Neural cell (in vitro differentiated cells): ENCODE measurements at regions not wholly inside any gene's neighbourhood (a gene's known extent, or its start where the extent isn't known, plus 50 kb on each side); places are given as distances from the start of the nearest gene placed in this dataset.

Experiments
- H2AFZ ChIP-seq: fragments of 200-600, 300-800 bp; sonication (generic), shearing (Covaris generic); 2 replicates; pipeline ENCODE4 v1.6.0; 2014; ENCODE audit warnings: low read depth, mild to moderate bottlenecking, antibody characterized with exemption, low read length, moderate library complexity
- H3F3A ChIP-seq: fragments of 200-600 bp; shearing (Covaris generic); 2 replicates; pipeline ENCODE4 v1.6.1; 2016; ENCODE audit warnings: mild to moderate bottlenecking, moderate library complexity, mixed read lengths, antibody characterized with exemption, low read length; ENCODE audit not compliant: insufficient read depth, poor library complexity, severe bottlenecking
- H3K27ac ChIP-seq: fragments of 200-600, 300-800 bp; sonication (generic), shearing (Covaris generic); 2 replicates; pipeline ENCODE4 v1.5.1; 2014; ENCODE audit warnings: mild to moderate bottlenecking, low read length, moderate library complexity
- H3K27me3 ChIP-seq: fragments of 300-800, 200-600 bp; sonication (generic), shearing (Covaris generic); 2 replicates; pipeline ENCODE4 v1.6.0; 2014; ENCODE audit warnings: mild to moderate bottlenecking, low read depth, low read length, moderate library complexity; ENCODE audit not compliant: insufficient read depth
- H3K36me3 ChIP-seq: fragments of 300-800, 200-600 bp; sonication (generic), shearing (Covaris generic); 2 replicates; pipeline ENCODE4 v1.5.1; 2014; ENCODE audit warnings: mild to moderate bottlenecking, antibody characterized with exemption, low read length, moderate library complexity; ENCODE audit not compliant: insufficient read depth
- H3K4me2 ChIP-seq: fragments of 300-800, 200-600 bp; sonication (generic), shearing (Covaris generic); 2 replicates; pipeline ENCODE4 v1.6.0; 2014; ENCODE audit warnings: mild to moderate bottlenecking, low read length
- H3K4me3 ChIP-seq: fragments of 300-800, 200-600 bp; sonication (generic), shearing (Covaris generic); 2 replicates; pipeline ENCODE4 v1.5.1; 2014; ENCODE audit warnings: mild to moderate bottlenecking, low read length, moderate library complexity
- H3K79me2 ChIP-seq: fragments of 200-600 bp; shearing (Covaris generic); replicated peaks from 2 replicates; pipeline ENCODE4 v1.6.0; 2014; ENCODE audit warnings: mild to moderate bottlenecking, low read length, moderate library complexity; ENCODE audit not compliant: insufficient read depth
- H3K9ac ChIP-seq: fragments of 300-800, 200-600 bp; sonication (generic), shearing (Covaris generic); 2 replicates; pipeline ENCODE4 v1.6.1; 2016; ENCODE audit warnings: mild to moderate bottlenecking, low read length, mixed read lengths
- H3K9me2 ChIP-seq: fragments of 200-600 bp; shearing (Covaris generic); 2 replicates; pipeline ENCODE4 v1.6.1; 2016; ENCODE audit warnings: mild to moderate bottlenecking, low read length, mixed read lengths; ENCODE audit not compliant: insufficient read depth
- H3K9me3 ChIP-seq: fragments of 200-600, 300-800 bp; sonication (generic), shearing (Covaris generic); 2 replicates; pipeline ENCODE4 v1.6.1; 2016; ENCODE audit warnings: mild to moderate bottlenecking, mixed run types, low read length, moderate library complexity, mixed read lengths
- H4K20me1 ChIP-seq: fragments of 200-600 bp; shearing (Covaris generic); 2 replicates; pipeline ENCODE4 v1.6.1; 2016; ENCODE audit warnings: mild to moderate bottlenecking, mixed run types; ENCODE audit not compliant: insufficient read depth
- EP300 ChIP-seq: fragments of 450-650 bp; conservative IDR thresholded peaks from 2 replicates; pipeline ENCODE4 v1.6.1; 2014; ENCODE audit warnings: antibody characterized with exemption, mild to moderate bottlenecking, moderate library complexity; ENCODE audit not compliant: poor library complexity, severe bottlenecking
- EZH2 ChIP-seq: fragments of 200-600, 300-800 bp; shearing (Covaris generic), sonication (generic); IDR thresholded peaks from 2 replicates; pipeline ENCODE4 v1.6.1; 2014; ENCODE audit warnings: antibody characterized with exemption, low read length, borderline replicate concordance, mild to moderate bottlenecking; ENCODE audit not compliant: insufficient read depth, poor library complexity, severe bottlenecking
- MXI1 ChIP-seq: fragments of 450-650 bp; conservative IDR thresholded peaks from 2 replicates; pipeline ENCODE4 v1.6.1; 2014; ENCODE audit warnings: antibody characterized with exemption, mild to moderate bottlenecking; ENCODE audit not compliant: poor library complexity, severe bottlenecking
- POLR2AphosphoS5 ChIP-seq: IDR thresholded peaks from 2 replicates; pipeline ENCODE4 v1.6.1; 2012
- RAD21 ChIP-seq: fragments of 450-650 bp; conservative IDR thresholded peaks from 2 replicates; pipeline ENCODE4 v1.6.1; 2014; ENCODE audit warnings: antibody characterized with exemption, mild to moderate bottlenecking, moderate library complexity
- SMC3 ChIP-seq: fragments of 450-650 bp; conservative IDR thresholded peaks from 2 replicates; pipeline ENCODE4 v1.6.1; 2014; ENCODE audit warnings: antibody characterized with exemption, mild to moderate bottlenecking, moderate library complexity; ENCODE audit not compliant: poor library complexity
- TAF1 ChIP-seq: IDR thresholded peaks from 2 replicates; pipeline ENCODE4 v1.6.1; 2012; ENCODE audit warnings: low read depth
- TF ChIP-seq, protein P1 (sequence below): IDR thresholded peaks from 2 replicates; pipeline ENCODE4 v1.6.1; 2012; ENCODE audit warnings: borderline replicate concordance
- TF ChIP-seq, protein P2 (sequence below): fragments of 450-650 bp; IDR thresholded peaks from 2 replicates; pipeline ENCODE4 v1.5.1; 2014; ENCODE audit warnings: antibody characterized with exemption, mild to moderate bottlenecking, moderate library complexity; ENCODE audit not compliant: poor library complexity, severe bottlenecking

DNA sequence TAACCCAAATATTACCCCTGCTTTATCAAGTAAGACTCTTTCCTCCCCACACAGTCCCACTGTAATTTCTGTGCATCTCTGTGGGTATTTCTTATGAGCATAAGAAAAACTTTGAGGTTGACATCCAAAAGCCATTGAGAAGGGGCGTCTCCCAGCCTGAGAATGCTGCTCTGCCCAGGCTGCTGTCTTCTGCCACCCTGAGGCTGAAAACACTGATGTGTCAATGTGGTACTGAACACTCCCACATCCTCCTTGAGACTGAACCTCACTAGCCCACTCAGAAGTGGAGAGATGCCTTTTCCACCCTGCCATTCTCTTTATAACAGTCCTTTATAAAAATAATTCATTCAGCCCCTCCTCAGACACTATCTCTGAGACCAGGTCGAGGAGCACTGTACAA lies 120.8 kb downstream of the SMIM20 start:
- Histone ChIP-seq H3F3A (no peaks in the 10 kb centered on the region), H3K27me3 (no peaks in the 10 kb centered on the region), H2AFZ (no peak overlapping the region), H3K36me3 (no peaks in the 10 kb centered on the region), H3K27ac (no peak overlapping the region), H3K9me2 (no peaks in the 10 kb centered on the region), H3K79me2 (no peaks in the 10 kb centered on the region), H3K9me3 (no peaks in the 10 kb centered on the region), H3K4me3 (no peak overlapping the region), H4K20me1 (no peaks in the 10 kb centered on the region), H3K9ac (no peak overlapping the region), H3K4me2 (no peak overlapping the region)
- TF ChIP-seq TAF1 = no peak
- TF ChIP-seq, protein P1, sequence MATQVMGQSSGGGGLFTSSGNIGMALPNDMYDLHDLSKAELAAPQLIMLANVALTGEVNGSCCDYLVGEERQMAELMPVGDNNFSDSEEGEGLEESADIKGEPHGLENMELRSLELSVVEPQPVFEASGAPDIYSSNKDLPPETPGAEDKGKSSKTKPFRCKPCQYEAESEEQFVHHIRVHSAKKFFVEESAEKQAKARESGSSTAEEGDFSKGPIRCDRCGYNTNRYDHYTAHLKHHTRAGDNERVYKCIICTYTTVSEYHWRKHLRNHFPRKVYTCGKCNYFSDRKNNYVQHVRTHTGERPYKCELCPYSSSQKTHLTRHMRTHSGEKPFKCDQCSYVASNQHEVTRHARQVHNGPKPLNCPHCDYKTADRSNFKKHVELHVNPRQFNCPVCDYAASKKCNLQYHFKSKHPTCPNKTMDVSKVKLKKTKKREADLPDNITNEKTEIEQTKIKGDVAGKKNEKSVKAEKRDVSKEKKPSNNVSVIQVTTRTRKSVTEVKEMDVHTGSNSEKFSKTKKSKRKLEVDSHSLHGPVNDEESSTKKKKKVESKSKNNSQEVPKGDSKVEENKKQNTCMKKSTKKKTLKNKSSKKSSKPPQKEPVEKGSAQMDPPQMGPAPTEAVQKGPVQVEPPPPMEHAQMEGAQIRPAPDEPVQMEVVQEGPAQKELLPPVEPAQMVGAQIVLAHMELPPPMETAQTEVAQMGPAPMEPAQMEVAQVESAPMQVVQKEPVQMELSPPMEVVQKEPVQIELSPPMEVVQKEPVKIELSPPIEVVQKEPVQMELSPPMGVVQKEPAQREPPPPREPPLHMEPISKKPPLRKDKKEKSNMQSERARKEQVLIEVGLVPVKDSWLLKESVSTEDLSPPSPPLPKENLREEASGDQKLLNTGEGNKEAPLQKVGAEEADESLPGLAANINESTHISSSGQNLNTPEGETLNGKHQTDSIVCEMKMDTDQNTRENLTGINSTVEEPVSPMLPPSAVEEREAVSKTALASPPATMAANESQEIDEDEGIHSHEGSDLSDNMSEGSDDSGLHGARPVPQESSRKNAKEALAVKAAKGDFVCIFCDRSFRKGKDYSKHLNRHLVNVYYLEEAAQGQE = no peak
- TF ChIP-seq SMC3 = no peak
- TF ChIP-seq RAD21 = no peak
- TF ChIP-seq, protein P2, sequence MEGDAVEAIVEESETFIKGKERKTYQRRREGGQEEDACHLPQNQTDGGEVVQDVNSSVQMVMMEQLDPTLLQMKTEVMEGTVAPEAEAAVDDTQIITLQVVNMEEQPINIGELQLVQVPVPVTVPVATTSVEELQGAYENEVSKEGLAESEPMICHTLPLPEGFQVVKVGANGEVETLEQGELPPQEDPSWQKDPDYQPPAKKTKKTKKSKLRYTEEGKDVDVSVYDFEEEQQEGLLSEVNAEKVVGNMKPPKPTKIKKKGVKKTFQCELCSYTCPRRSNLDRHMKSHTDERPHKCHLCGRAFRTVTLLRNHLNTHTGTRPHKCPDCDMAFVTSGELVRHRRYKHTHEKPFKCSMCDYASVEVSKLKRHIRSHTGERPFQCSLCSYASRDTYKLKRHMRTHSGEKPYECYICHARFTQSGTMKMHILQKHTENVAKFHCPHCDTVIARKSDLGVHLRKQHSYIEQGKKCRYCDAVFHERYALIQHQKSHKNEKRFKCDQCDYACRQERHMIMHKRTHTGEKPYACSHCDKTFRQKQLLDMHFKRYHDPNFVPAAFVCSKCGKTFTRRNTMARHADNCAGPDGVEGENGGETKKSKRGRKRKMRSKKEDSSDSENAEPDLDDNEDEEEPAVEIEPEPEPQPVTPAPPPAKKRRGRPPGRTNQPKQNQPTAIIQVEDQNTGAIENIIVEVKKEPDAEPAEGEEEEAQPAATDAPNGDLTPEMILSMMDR = no peak
- TF ChIP-seq EZH2 = no peak
- no peak for TF ChIP-seq POLR2AphosphoS5
- TF ChIP-seq EP300 = no peak

DNA sequence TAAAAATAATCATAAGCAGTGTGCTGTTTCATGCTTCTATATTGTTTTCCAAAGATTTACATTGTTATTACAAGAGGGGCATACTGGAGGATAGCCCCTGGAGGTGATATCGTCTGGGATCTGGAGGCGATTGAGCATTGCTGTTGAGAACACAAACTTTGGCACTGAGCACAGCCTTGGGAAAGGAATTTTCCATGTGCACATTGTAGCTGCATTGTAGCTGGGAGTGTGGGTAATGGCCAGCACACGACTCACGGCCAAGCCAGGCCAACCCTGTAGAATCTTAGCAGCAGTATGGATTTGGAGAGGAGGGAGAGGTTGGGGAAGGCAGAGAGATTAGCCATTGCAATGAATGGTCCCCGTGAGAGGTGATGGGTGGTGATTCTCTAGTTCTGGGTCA lies 121.9 kb downstream of the SMIM20 start:
- Histone ChIP-seq H3K27me3 (no peaks in the 10 kb centered on the region), H3K9me3 (no peaks in the 10 kb centered on the region), H3K9ac (no peak overlapping the region), H3F3A (no peaks in the 10 kb centered on the region), H3K79me2 (no peaks in the 10 kb centered on the region), H3K27ac (no peak overlapping the region), H3K4me3 (no peak overlapping the region), H4K20me1 (no peaks in the 10 kb centered on the region), H2AFZ (no peak overlapping the region), H3K4me2 (no peak overlapping the region), H3K9me2 (no peaks in the 10 kb centered on the region), H3K36me3 (no peaks in the 10 kb centered on the region)
- TF ChIP-seq TAF1 (no peak), EZH2 (no peak), POLR2AphosphoS5 (no peak), SMC3 (no peak), MXI1 (no peak), RAD21 (no peak), EP300 (no peak)
- TF ChIP-seq, protein P1 = no peak
- TF ChIP-seq, protein P2 = no peak
